HG03060 (cell line): ENCODE measurements at regions not wholly inside any gene's neighbourhood (a gene's known extent, or its start where the extent isn't known, plus 50 kb on each side); places are given as distances from the start of the nearest gene placed in this dataset.
"Not testable (repeated sequence)": the region's sequence is repeated elsewhere in the genome, so short reads cannot be mapped to it uniquely, and the experiment has no call there.

Source experiments
- ATAC-seq: cut with Tn5 transposase; IDR thresholded peaks from one replicate; pipeline ENCODE4 v1.9.1; 2021; ENCODE audit warnings: low read depth, moderate number of reproducible peaks; ENCODE audit not compliant: unreplicated experiment

GRCh38 chr1:222416001-222416791 lies 131.7 kb downstream of the HHIPL2 start:
- ATAC-seq, result no peak

- no peak for ATAC-seq
Measured at GRCh38 chr1:222415441-222415840, 132.5 kb downstream of the HHIPL2 start.

GRCh38 chr1:222413991-222414549 lies 133.8 kb downstream of the HHIPL2 start:
- no peak for ATAC-seq

- ATAC-seq, result no peak
Measured at GRCh38 chr1:222413436-222413835, 134.5 kb downstream of the HHIPL2 start.

- peak; percentile 98 for ATAC-seq
Measured at GRCh38 chr1:222404710-222405109, 143.2 kb downstream of the HHIPL2 start.

GRCh38 chr1:222399197-222399596 lies 148.7 kb downstream of the HHIPL2 start:
- no peak for ATAC-seq

- no peak for ATAC-seq
Measured at GRCh38 chr1:222394224-222394623, 153.7 kb downstream of the HHIPL2 start.

GRCh38 chr1:222392556-222392955 lies 155.3 kb downstream of the HHIPL2 start:
- ATAC-seq, result no peak

- ATAC-seq, result no peak
Measured at GRCh38 chr1:222390181-222390580, 157.7 kb downstream of the HHIPL2 start.

GRCh38 chr1:222387007-222387814 lies 160.7 kb downstream of the HHIPL2 start:
- no peak for ATAC-seq

- no peak for ATAC-seq
Measured at GRCh38 chr1:222385955-222386354, 161.9 kb downstream of the HHIPL2 start.

- no peak for ATAC-seq
Measured at GRCh38 chr1:222385262-222385661, 162.6 kb downstream of the HHIPL2 start.

GRCh38 chr1:222384531-222384930 lies 163.4 kb downstream of the HHIPL2 start:
- ATAC-seq, result no peak

GRCh38 chr1:222382171-222382570 lies 165.7 kb downstream of the HHIPL2 start:
- ATAC-seq, result no peak

GRCh38 chr1:222377428-222378088 lies 170.3 kb downstream of the HHIPL2 start:
- ATAC-seq, result no peak

- not testable (repeated sequence) for ATAC-seq
Measured at GRCh38 chr1:222376791-222377190, 171.1 kb downstream of the HHIPL2 start.

GRCh38 chr1:222375701-222376100 lies 172.2 kb downstream of the HHIPL2 start:
- ATAC-seq, result no peak

- no peak for ATAC-seq
Measured at GRCh38 chr1:222373831-222374602, 173.9 kb downstream of the HHIPL2 start.

GRCh38 chr1:222373216-222373615 lies 174.7 kb downstream of the HHIPL2 start:
- peak; percentile 73 for ATAC-seq

GRCh38 chr1:222372221-222372620 lies 175.7 kb downstream of the HHIPL2 start:
- no peak for ATAC-seq
